NB4 (cell line): ENCODE measurements at regions not wholly inside any gene's neighbourhood (a gene's known extent, or its start where the extent isn't known, plus 50 kb on each side); places are given as distances from the start of the nearest gene placed in this dataset.

Experiments used
- DNase-seq: peaks from one replicate; pipeline ENCODE4 v3.0.0; 2010; ENCODE audit warnings: low read depth
- H3K4me3 ChIP-seq: one replicate; pipeline ENCODE4 v1.5.1; 2011; ENCODE audit warnings: mild to moderate bottlenecking, low read depth, low read length, moderate library complexity
- CTCF ChIP-seq: IDR thresholded peaks from one replicate; pipeline ENCODE4 v1.5.1; 2012; ENCODE audit warnings: low read depth, low read length
- MAX ChIP-seq: IDR thresholded peaks from 2 replicates; pipeline ENCODE4 v1.6.1; 2011; ENCODE audit warnings: low read depth, low read length
- MYC ChIP-seq: IDR thresholded peaks from 2 replicates; pipeline ENCODE4 v1.6.1; 2011; ENCODE audit warnings: low read depth, low read length
- POLR2A ChIP-seq: IDR thresholded peaks from 2 replicates; pipeline ENCODE4 v1.6.1; 2011; ENCODE audit warnings: mild to moderate bottlenecking; ENCODE audit not compliant: insufficient read length; ENCODE audit errors: extremely low read depth

GRCh38 chr11:131242476-131243000 is 127.9 kb upstream of the NTM start:
- no peak overlapping the region for H3K4me3 ChIP-seq
- TF ChIP-seq POLR2A (no peak), CTCF (no peak), MAX (no peak), MYC (no peak)
- DNase-seq, result no peak

- no peak for DNase-seq
- TF ChIP-seq MYC, result no peak
- TF ChIP-seq POLR2A, result no peak
- no peak overlapping the region for H3K4me3 ChIP-seq
These were observed 124.3 kb upstream of the NTM start for GRCh38 chr11:131246156-131246555.

GRCh38 chr11:131246663-131247062 is 123.8 kb upstream of the NTM start:
- TF ChIP-seq POLR2A (no peak), CTCF (peak; percentile 54), MYC (no peak)
- peak; percentile 41 for DNase-seq
- H3K4me3 ChIP-seq, result no peak overlapping the region

GRCh38 chr11:131248588-131248987 is 121.8 kb upstream of the NTM start:
- no peak for TF ChIP-seq POLR2A
- TF ChIP-seq MYC, result no peak
- H3K4me3 ChIP-seq, result no peak overlapping the region
- DNase-seq, result no peak

GRCh38 chr11:131253142-131253655 is 117.2 kb upstream of the NTM start:
- TF ChIP-seq MAX (no peak), CTCF (no peak), POLR2A (no peak), MYC (no peak)
- no peak overlapping the region for H3K4me3 ChIP-seq
- no peak for DNase-seq

- no peak for DNase-seq
- TF ChIP-seq MAX (no peak), POLR2A (no peak), MYC (no peak), CTCF (no peak)
- H3K4me3 ChIP-seq, result no peak overlapping the region
These were observed 116.7 kb upstream of the NTM start for GRCh38 chr11:131253656-131254151.

- DNase-seq, result no peak
- H3K4me3 ChIP-seq, result no peak overlapping the region
- no peak for TF ChIP-seq POLR2A
- no peak for TF ChIP-seq MYC
- TF ChIP-seq MAX, result no peak
- no peak for TF ChIP-seq CTCF
These were observed 116.2 kb upstream of the NTM start for GRCh38 chr11:131254254-131254653.
